Activated B cell treated with CpG ODN at 0.5 μM for 24 hours (primary cell): ENCODE measurements at regions not wholly inside any gene's neighbourhood (a gene's known extent, or its start where the extent isn't known, plus 50 kb on each side); places are given as distances from the start of the nearest gene placed in this dataset.

Experiments
- ATAC-seq: fragments of 200-7000 bp; cut with Tn5 transposase; one replicate; pipeline ENCODE4 v1.10.0; 2021; ENCODE audit warnings: low read depth, mild to moderate bottlenecking, moderate library complexity
- CTCF ChIA-PET: fragments of 350-600 bp; sonication (Branson Sonifier 250); formaldehyde crosslinking; loops from one replicate; lab custom pipeline; 2021; ENCODE audit warnings: antibody characterized with exemption; lab: Charles Lee
- POLR2A ChIA-PET: fragments of 350-600 bp; sonication (Branson Sonifier 250); formaldehyde crosslinking; loops from one replicate; lab custom pipeline; 2021; ENCODE audit warnings: antibody characterized with exemption; lab: Charles Lee
- DNase-seq: peaks from one replicate; pipeline ENCODE4 v3.0.0; 2022
- H3K27ac Mint-ChIP-seq: one replicate; pipeline ENCODE4 v1.8.0; 2020; ENCODE audit warnings: mixed read lengths
- H3K27me3 Mint-ChIP-seq: one replicate; pipeline ENCODE4 v1.8.0; 2021; ENCODE audit warnings: mixed read lengths
- H3K36me3 Mint-ChIP-seq: one replicate; pipeline ENCODE4 v1.8.0; 2021; ENCODE audit warnings: low read depth, mixed read lengths
- H3K4me1 Mint-ChIP-seq: one replicate; pipeline ENCODE4 v1.8.0; 2021; ENCODE audit warnings: mixed read lengths
- H3K4me3 Mint-ChIP-seq: one replicate; pipeline ENCODE4 v1.8.0; 2020; ENCODE audit warnings: mild to moderate bottlenecking, mixed read lengths
- H3K9me3 Mint-ChIP-seq: one replicate; pipeline ENCODE4 v1.8.0; 2020; ENCODE audit warnings: mixed read lengths
- CTCF ChIP-seq: fragments of 200-600 bp; IDR thresholded peaks from one replicate; pipeline ENCODE4 v1.8.0; 2022; ENCODE audit warnings: antibody characterized with exemption, mild to moderate bottlenecking
- intact Hi-C: fragments of 100-400 bp; cut with micrococcal nuclease; formaldehyde crosslinking; loops from one replicate; pipeline ENCODE4 v1.15.1; 2024

- ChIA-PET CTCF (no interaction called here), POLR2A (no interaction called here)
- H3K9me3 Mint-ChIP-seq = no peaks in the 10 kb centered on the region
- H3K36me3 Mint-ChIP-seq = no peaks in the 10 kb centered on the region
- H3K4me1 Mint-ChIP-seq = no peaks in the 10 kb centered on the region
- no peak overlapping the region for H3K27ac Mint-ChIP-seq
- no peak overlapping the region for H3K4me3 Mint-ChIP-seq
- no peak for DNase-seq
- H3K27me3 Mint-ChIP-seq = no peaks in the 10 kb centered on the region
- ATAC-seq = no peak
- intact Hi-C loops = no loop called here
- no peak for TF ChIP-seq CTCF
Measured at GRCh38 chr4:20318001-20318908, 66.5 kb downstream of the SLIT2 start.

GRCh38 chr4:20318909-20319277 is 67.2 kb downstream of the SLIT2 start:
- H3K9me3 Mint-ChIP-seq = no peaks in the 10 kb centered on the region
- no peak overlapping the region for H3K27ac Mint-ChIP-seq
- no peaks in the 10 kb centered on the region for H3K27me3 Mint-ChIP-seq
- intact Hi-C loops = no loop called here
- ATAC-seq = no peak
- POLR2A ChIA-PET = no interaction called here
- TF ChIP-seq CTCF = no peak
- no peaks in the 10 kb centered on the region for H3K36me3 Mint-ChIP-seq
- no peaks in the 10 kb centered on the region for H3K4me1 Mint-ChIP-seq
- DNase-seq = no peak
- no peak overlapping the region for H3K4me3 Mint-ChIP-seq
- CTCF ChIA-PET = no interaction called here

GRCh38 chr4:20319825-20320612 is 68.3 kb downstream of the SLIT2 start:
- H3K27ac Mint-ChIP-seq = no peak overlapping the region
- ATAC-seq (no peak), DNase-seq (no peak)
- H3K36me3 Mint-ChIP-seq = no peaks in the 10 kb centered on the region
- ChIA-PET POLR2A (no interaction called here), CTCF (no interaction called here)
- TF ChIP-seq CTCF = no peak
- H3K4me1 Mint-ChIP-seq = no peaks in the 10 kb centered on the region
- intact Hi-C loops = no loop called here
- H3K27me3 Mint-ChIP-seq = no peaks in the 10 kb centered on the region
- H3K4me3 Mint-ChIP-seq = no peak overlapping the region
- H3K9me3 Mint-ChIP-seq = no peaks in the 10 kb centered on the region

GRCh38 chr4:20323991-20324390 is 72.3 kb downstream of the SLIT2 start:
- ChIA-PET CTCF (no interaction called here), POLR2A (no interaction called here)
- TF ChIP-seq CTCF = no peak
- ATAC-seq (no peak), DNase-seq (no peak)
- Mint-ChIP-seq H3K9me3 (no peaks in the 10 kb centered on the region), H3K4me1 (no peaks in the 10 kb centered on the region), H3K4me3 (no peak overlapping the region), H3K27me3 (no peaks in the 10 kb centered on the region), H3K27ac (no peak overlapping the region), H3K36me3 (no peaks in the 10 kb centered on the region)
- intact Hi-C loops = no loop called here

GRCh38 chr4:20326460-20326859 is 74.8 kb downstream of the SLIT2 start:
- intact Hi-C loops = no loop called here

More at GRCh38 chr4:20326460-20326859, 74.8 kb downstream of the SLIT2 start:
- Mint-ChIP-seq H3K27me3 (no peaks in the 10 kb centered on the region), H3K4me3 (no peak overlapping the region), H3K9me3 (no peaks in the 10 kb centered on the region), H3K36me3 (no peaks in the 10 kb centered on the region), H3K27ac (no peak overlapping the region), H3K4me1 (no peaks in the 10 kb centered on the region)
- ATAC-seq (no peak), DNase-seq (no peak)
- TF ChIP-seq CTCF = no peak
- POLR2A ChIA-PET = no interaction called here
- CTCF ChIA-PET = no interaction called here
